Sigmoid colon (tissue), 4 donors: ENCODE measurements at regions not wholly inside any gene's neighbourhood (a gene's known extent, or its start where the extent isn't known, plus 50 kb on each side); places are given as distances from the start of the nearest gene placed in this dataset.

Source experiments
- EP300 ChIP-seq, 4 donors: sonication (generic); formaldehyde crosslinking; IDR thresholded peaks; one replicate each; pipeline ENCODE4 v1.6.1; 2017; ENCODE audit warnings: antibody characterized with exemption in 4 of 4
- POLR2A ChIP-seq, 2 donors: fragments of 450-650 bp; IDR thresholded peaks; one replicate each; pipeline ENCODE4 v1.6.1; 2016; ENCODE audit warnings: antibody characterized with exemption in 2 of 2, mild to moderate bottlenecking in 2 of 2, moderate library complexity in 2 of 2
- POLR2AphosphoS5 ChIP-seq, 4 donors: sonication (generic); formaldehyde crosslinking; IDR thresholded peaks; one replicate each; pipeline ENCODE4 v1.6.1; 2017; ENCODE audit warnings: antibody characterized with exemption in 4 of 4
- TF ChIP-seq, protein P1 (sequence below), 4 experiments: fragments of 450-650 bp in 3 of 4; fragments of 200-600 bp in 1 of 4; IDR thresholded peaks; one replicate each; pipeline ENCODE4 v1.5.1; 2016 to 2019; ENCODE audit warnings: antibody characterized with exemption in 4 of 4, mild to moderate bottlenecking in 3 of 4, moderate library complexity in 2 of 4

DNA sequence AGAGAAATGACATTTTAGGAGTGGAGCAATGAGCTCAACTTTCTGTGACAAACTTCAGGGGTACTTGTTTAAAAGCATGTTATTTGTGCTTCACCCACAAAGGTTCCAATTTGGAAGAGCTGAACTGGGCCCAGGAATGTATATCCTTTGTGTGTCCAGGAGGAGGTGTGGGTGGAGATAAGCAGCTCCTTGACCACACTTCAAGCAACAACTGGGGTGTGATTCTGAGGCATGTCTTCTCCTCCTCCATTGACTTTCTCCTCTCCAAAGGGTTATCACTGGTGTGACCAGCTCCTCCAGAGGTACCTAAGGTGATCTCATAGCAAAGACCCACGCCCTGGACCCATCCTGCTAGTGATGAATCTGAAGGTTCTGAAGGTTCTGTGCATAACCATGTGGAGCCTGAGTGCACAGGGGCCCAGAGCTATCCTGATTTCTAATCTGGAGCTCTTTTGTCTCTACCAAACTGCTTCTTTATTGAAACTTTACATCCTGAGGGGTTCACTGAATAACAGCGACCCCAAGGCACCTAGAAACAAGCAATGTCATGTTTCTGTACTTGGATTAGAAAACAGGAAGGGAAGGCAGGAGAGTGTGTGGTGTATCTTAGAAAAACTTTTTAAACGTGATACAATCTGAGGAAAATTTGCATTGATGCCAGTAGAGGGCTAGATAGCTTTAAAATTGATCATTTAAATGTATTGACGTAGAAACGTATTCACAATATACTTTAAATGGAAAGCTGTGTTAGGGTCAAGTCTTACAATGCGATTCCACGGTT lies 60.9 kb upstream of the CD93 start:
- TF ChIP-seq, protein P1, sequence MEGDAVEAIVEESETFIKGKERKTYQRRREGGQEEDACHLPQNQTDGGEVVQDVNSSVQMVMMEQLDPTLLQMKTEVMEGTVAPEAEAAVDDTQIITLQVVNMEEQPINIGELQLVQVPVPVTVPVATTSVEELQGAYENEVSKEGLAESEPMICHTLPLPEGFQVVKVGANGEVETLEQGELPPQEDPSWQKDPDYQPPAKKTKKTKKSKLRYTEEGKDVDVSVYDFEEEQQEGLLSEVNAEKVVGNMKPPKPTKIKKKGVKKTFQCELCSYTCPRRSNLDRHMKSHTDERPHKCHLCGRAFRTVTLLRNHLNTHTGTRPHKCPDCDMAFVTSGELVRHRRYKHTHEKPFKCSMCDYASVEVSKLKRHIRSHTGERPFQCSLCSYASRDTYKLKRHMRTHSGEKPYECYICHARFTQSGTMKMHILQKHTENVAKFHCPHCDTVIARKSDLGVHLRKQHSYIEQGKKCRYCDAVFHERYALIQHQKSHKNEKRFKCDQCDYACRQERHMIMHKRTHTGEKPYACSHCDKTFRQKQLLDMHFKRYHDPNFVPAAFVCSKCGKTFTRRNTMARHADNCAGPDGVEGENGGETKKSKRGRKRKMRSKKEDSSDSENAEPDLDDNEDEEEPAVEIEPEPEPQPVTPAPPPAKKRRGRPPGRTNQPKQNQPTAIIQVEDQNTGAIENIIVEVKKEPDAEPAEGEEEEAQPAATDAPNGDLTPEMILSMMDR (IDR thresholded peaks at IDR 0.05) = no peak
- TF ChIP-seq EP300 (IDR thresholded peaks at IDR 0.05) (no peak), POLR2A (IDR thresholded peaks at IDR 0.05) (no peak), POLR2AphosphoS5 (IDR thresholded peaks at IDR 0.05) (no peak)
